Muscle of back (tissue), 3 donors: ENCODE measurements at regions not wholly inside any gene's neighbourhood (a gene's known extent, or its start where the extent isn't known, plus 50 kb on each side); places are given as distances from the start of the nearest gene placed in this dataset.
A peak's percentile ranks its signal among the peaks of the same experiment; 100 is the strongest.
"Not testable (repeated sequence)": the region's sequence is repeated elsewhere in the genome, so short reads cannot be mapped to it uniquely, and the experiment has no call there.

Source experiments
- DNase-seq, 3 donors: peaks; one replicate each; pipeline versions ENCODE4 v3.0.0 to v3.0.0-alpha.2; 2013

- no peak for DNase-seq
Measured at GRCh38 chr4:43089730-43090129, 197.2 kb downstream of the GRXCR1 start.

DNA sequence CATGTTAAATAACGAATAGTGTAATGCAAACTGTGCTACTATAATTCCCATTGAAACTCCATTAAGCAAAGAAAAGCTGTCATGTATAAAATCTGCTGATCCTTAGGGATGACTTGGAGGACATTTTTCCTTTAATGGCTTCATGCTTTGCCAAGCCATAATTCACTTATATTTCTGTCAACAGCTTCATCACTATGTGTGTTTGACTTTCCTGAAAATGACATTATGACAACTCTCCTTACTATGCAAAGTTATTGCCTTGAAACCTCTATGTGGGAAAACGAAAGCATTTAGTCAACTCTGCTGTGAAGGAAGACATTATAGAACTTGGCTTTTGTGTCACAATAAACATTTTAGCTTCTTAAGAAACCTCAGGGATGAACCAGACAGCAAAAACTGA, 210.5 kb downstream of the GRXCR1 start:
- DNase-seq: peak in 1 of 3 donors; percentile 2

- DNase-seq: no peak
Measured at GRCh38 chr4:43112139-43112538, 219.6 kb downstream of the GRXCR1 start.

GRCh38 chr4:43113196-43113595, 220.7 kb downstream of the GRXCR1 start:
- DNase-seq: no peak

DNA sequence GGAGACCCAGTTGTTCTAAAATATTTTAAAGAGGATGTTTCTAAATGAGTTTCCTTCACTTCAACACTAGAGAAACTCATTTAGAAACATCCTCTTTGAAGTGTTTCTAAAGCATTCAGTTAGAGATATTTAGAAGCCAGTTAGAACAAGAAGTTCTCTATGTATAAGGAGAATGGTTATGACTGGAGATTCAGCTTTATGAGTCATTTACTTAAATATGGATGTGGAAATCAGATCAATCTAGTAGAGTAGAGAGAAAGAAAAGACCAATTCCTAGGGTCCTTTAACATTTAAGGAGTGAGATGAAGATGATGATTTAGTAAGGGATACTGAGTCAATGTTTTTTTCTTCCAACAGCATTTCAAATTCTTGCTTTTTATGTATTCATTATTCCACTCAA, 234.1 kb downstream of the GRXCR1 start:
- no peak for DNase-seq

- no peak for DNase-seq
Measured at GRCh38 chr4:43130228-43131021, 237.9 kb downstream of the GRXCR1 start.

DNA sequence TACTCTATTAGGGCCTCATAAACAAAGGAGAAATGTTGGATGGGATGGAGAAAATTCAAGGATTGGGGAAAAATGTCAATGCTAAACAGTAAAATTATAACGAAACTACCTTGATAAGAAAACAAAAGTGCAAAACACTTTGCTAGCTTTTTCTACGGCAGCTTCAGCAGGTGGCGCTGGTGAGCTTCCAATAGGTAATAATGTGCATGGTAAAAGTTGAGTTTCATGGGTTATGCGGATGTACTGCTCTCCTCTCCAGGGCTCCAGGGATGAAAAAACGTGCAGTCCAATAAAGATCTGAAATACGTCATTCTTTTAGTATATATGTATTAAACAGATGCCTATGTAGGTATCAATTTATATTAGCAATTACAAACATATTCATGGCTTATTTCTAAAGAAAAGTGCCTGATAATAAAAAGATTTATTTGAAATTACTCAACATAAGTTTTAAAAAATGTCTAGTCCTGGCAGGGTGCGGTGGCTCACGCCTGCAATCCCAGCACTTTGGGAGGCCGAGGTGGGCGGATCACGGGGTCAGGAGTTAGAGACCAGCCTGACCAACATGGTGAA, 239.6 kb downstream of the GRXCR1 start:
- DNase-seq: peak; percentile 35 to 69 (median 38)

DNA sequence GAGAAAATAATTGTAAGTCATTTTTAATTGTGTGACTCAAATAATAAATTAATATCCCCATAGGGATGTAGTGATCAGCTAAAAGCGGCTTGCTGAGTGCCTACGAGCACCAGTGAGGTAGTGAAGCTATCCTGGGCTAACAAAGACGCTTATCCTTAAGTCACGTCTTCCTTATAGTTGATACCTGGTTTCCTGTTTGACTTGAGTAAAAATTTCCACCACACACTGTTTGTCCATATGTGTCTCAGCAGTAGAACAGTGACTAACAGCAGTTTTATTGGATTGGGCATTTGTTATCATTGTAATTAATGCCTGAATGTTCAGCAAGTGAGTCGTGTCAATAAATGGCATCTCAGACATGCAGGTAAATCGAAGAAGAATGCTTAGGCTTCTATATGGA, 241.1 kb downstream of the GRXCR1 start:
- no peak for DNase-seq

DNA sequence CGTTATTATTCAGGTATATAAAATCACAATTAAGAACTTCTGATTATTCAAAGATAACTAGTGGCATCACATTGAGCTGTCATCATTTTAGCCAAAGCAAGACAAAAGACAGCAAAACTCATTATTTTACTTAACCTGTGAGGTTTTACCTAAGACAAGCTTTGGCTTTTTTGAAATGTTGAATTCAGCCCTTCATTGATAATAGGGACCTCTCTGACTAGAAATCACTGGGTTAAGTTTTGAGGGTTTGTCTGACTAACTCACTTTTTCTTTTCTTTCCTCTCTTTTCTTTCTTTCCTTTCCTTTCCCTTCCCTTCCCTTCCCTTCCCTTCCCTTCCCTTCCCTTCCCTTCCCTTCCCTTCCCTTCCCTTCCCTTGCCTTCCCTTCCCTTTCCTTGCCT, 244.2 kb downstream of the GRXCR1 start:
- no peak for DNase-seq

DNA sequence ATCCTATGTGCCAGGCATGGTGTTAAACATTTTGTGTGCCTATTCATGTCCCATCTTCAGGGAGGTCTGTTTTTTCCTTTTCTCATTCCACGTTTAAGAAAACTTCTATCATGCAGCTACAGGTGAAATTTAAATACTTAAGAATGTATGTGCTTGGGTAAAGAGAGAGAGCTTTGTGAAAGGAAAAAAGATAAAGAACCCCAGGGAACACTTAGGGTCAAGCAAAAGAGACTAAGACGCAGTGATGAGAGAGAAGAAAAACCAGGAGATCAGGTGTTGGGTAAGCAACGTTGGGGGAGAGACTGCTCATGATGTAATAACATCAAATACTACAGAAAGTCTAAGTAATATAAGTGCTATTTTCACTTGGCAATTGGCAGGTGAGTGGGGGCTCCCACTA, 253.7 kb downstream of the GRXCR1 start:
- no peak for DNase-seq

- no peak for DNase-seq
Measured at GRCh38 chr4:43148481-43148880, 256.0 kb downstream of the GRXCR1 start.

GRCh38 chr4:43163101-43163792, 270.7 kb downstream of the GRXCR1 start:
- no peak for DNase-seq

DNA sequence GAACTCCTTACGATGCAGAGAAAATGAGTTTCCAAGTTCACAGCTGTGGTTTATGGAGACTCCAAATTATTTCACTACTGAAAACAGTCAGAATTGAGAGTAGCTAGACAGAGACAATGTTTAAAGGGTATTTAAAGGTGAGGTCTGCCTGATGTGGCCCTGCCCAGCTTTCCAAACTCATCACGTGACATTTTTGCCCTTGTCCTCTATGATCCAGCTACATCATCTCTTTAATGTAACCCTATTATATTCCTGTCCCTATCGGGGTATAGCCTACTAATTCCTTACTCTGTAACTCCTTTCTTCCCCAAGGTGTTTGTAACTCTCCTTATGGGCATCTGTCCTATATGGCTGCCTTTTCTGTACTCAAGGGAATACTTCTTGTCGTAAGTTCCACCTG, 297.2 kb downstream of the GRXCR1 start:
- DNase-seq: no peak

GRCh38 chr4:43212576-43212975, 320.1 kb downstream of the GRXCR1 start:
- DNase-seq: not testable (repeated sequence)

DNA sequence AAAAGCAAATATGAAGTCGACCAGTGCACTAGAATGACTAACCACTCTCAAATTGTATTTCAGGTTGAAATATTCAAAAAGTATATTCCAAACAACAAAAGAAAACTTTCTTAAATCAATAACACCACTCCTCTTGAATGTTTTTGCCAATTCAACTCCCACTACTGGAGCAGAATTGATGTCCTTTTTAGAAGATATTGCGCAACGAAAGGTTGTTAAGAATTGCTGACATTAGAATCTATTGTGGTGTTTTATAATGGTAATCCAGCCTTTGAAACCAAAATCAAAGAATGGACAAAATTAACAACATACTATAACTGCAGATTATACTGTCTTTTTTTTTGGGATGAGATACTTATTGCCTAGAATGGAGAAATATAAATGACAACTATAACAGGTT, 331.3 kb downstream of the GRXCR1 start:
- no peak for DNase-seq

GRCh38 chr4:43224559-43224958, 332.0 kb downstream of the GRXCR1 start:
- no peak for DNase-seq

- no peak for DNase-seq
Measured at GRCh38 chr4:43233321-43233720, 340.8 kb downstream of the GRXCR1 start.

DNA sequence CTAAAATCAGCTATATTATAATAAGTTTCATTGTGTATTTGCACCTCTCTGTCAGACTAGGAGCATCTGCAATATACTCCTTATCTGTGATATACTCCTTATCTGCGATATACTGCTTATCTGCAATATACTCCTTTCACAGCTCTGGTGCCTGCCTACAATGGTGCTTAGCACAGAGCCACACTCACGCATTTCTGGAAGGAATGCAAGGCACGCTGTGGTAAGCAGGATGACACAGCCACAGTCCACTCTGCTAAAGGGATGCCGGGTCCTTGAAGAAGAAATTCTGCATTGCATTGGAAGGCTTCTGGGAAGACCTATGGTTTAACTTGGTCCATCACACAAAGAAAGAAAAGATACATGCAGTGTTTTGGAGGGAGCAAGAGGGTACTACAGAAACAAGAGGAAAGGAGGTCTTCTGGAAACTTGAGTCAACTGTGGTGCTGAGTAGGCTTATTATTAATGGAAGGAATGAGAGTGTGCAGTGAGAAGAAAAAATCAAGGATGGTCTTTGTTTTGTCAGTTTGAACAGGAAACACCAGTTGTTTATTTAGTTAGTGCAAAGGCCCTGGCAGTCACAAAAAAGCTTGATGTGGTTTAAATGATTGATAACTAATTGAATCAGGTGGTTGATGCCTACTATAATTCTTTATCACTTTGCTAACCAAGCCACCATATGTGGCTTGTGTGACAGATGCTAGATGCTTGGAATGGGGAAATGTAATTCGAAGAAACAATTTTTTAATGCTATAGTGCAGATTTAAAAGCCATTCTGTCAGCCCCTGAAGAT, 342.3 kb downstream of the GRXCR1 start:
- no peak for DNase-seq

DNA sequence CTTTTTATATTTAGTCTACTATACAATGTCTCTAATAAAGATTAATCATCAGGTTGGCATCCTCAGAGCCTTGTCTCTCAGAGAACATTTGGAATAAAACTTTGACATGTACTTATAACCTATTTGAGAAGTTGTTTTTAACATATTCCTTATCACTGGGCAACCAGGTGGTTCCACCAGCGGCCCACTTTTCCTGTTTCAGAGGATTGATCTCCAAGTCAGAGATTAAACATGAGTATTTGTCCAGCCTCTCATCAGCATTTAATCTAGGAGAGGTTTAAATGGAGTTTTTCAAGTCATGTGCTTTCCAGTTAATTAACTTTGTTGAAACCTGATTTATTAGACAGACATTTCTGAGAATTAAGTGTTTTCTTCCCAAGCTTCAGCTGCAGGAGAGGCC, 345.5 kb downstream of the GRXCR1 start:
- DNase-seq: no peak

DNA sequence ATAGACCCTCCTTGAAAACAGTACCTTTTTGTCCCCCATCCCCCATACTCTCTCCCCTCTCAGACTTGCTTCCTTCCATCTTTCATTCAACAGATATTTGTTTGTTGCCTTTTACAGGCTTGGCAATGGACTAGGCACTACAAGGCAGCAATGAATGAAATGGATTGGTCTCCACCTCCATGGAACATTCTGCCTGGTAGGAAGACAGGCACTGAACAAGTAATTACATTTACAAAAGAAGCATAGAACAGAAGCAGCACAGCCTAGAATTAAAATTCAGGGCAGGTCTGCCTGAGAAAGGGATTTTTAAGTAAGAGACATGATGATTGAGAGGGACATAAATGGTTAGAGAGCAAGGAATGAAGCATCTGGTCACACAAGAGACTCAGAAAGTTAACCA, 346.1 kb downstream of the GRXCR1 start:
- no peak for DNase-seq

- no peak for DNase-seq
Measured at GRCh38 chr4:43241104-43241503, 348.6 kb downstream of the GRXCR1 start.

DNA sequence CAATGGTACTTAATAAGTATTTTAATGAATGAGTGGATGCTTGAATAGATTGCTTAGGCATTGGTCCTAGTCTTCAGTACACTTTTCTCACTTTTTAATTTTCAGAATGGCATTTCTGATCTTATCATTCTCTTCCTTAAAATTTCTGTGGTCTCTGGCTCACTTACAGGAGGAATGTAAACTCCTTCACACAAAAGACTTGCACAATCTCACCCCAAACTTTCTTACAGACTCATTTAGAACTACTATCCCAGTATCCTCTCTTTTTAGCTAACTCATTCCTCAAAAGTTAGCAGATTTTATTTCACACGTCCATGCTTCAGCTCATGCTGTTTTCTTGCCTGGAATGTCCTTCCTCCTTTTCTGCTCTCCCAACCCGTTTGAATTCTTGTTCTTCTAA, 350.1 kb downstream of the GRXCR1 start:
- peak in 1 of 3 donors; percentile 15 for DNase-seq
